GM10266 (cell line): ENCODE measurements at regions not wholly inside any gene's neighbourhood (a gene's known extent, or its start where the extent isn't known, plus 50 kb on each side); places are given as distances from the start of the nearest gene placed in this dataset.

Experiments used
- DNase-seq: peaks from one replicate; pipeline ENCODE4 v3.0.0; 2012; ENCODE audit errors: extremely low spot score
- CTCF ChIP-seq: IDR thresholded peaks from 2 replicates; pipeline ENCODE4 v1.5.1; 2012; ENCODE audit warnings: mild to moderate bottlenecking, low read depth; ENCODE audit not compliant: control insufficient read depth, insufficient read depth; ENCODE audit errors: missing control alignments

- DNase-seq, result no peak
- TF ChIP-seq CTCF, result no peak
These were observed 424.9 kb downstream of the INSC start for GRCh38 chr11:15539645-15540044.

- DNase-seq, result no peak
- no peak for TF ChIP-seq CTCF
These were observed 426.4 kb downstream of the INSC start for GRCh38 chr11:15541079-15541478.

- TF ChIP-seq CTCF, result no peak
- no peak for DNase-seq
These were observed 429.6 kb downstream of the INSC start for GRCh38 chr11:15544353-15544752.

- no peak for TF ChIP-seq CTCF
- no peak for DNase-seq
These were observed 433.0 kb downstream of the INSC start for GRCh38 chr11:15547685-15548084.

- DNase-seq, result no peak
- TF ChIP-seq CTCF, result no peak
These were observed 437.5 kb downstream of the INSC start for GRCh38 chr11:15551901-15552851.

- TF ChIP-seq CTCF, result no peak
- no peak for DNase-seq
These were observed 440.4 kb downstream of the INSC start for GRCh38 chr11:15555161-15555560.

- no peak for DNase-seq
- TF ChIP-seq CTCF, result no peak
These were observed 442.9 kb downstream of the INSC start for GRCh38 chr11:15557457-15558230.
